Stomach (tissue), 4 donors: ENCODE measurements at regions not wholly inside any gene's neighbourhood (a gene's known extent, or its start where the extent isn't known, plus 50 kb on each side); places are given as distances from the start of the nearest gene placed in this dataset.

ENCODE experiments used
- CTCF ChIP-seq, 7 experiments: fragments of 450-650 bp in 4 of 7; fragments of 200-600 bp in 3 of 7; sonication (generic) in 3 of 7; IDR thresholded peaks; one replicate each; pipeline ENCODE4 v1.5.1; 2016 to 2019; ENCODE audit warnings: antibody characterized with exemption in 7 of 7, control low read depth in 2 of 7, mild to moderate bottlenecking in 1 of 7
- POLR2A ChIP-seq, 4 donors: fragments of 450-650 bp; IDR thresholded peaks; one replicate each; pipeline ENCODE4 v1.6.1; 2016; ENCODE audit warnings: antibody characterized with exemption in 4 of 4, control low read depth in 2 of 4, mild to moderate bottlenecking in 1 of 4, moderate library complexity in 1 of 4
- POLR2AphosphoS5 ChIP-seq, 3 donors: sonication (generic); formaldehyde crosslinking; IDR thresholded peaks; one replicate each; pipeline ENCODE4 v1.6.1; 2016; ENCODE audit warnings: antibody characterized with exemption in 3 of 3

GRCh38 chr9:115888131-115888530, 265.5 kb upstream of the PAPPA start:
- TF ChIP-seq CTCF (IDR thresholded peaks at IDR 0.05) (no peak), POLR2A (IDR thresholded peaks at IDR 0.05) (no peak), POLR2AphosphoS5 (IDR thresholded peaks at IDR 0.05) (no peak)
